ENCODE measurements at regions not wholly inside any gene's neighbourhood (a gene's known extent, or its start where the extent isn't known, plus 50 kb on each side); places are given as distances from the start of the nearest gene placed in this dataset.

DNA sequence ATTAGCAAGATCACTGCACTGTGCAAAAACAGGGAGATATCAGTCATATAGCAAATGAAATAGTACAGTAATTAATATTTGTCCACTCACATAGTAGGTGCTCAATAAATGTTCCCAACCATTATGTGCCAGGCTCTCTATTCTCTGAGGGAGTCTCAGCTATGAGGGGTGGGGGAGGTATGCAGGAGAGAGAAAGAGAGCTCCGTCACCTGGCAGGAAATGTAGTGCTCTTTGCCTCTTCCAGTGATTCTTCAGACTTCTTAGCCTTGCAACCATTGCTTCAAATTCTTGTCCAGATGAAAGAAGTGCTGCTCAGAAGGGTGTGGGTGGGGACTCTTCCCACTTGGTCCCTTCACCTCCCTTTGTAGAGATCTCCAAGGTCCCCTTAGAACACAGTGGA, 84.5 kb upstream of the SPRY1 start:
- TF ChIP-seq, protein P1, sequence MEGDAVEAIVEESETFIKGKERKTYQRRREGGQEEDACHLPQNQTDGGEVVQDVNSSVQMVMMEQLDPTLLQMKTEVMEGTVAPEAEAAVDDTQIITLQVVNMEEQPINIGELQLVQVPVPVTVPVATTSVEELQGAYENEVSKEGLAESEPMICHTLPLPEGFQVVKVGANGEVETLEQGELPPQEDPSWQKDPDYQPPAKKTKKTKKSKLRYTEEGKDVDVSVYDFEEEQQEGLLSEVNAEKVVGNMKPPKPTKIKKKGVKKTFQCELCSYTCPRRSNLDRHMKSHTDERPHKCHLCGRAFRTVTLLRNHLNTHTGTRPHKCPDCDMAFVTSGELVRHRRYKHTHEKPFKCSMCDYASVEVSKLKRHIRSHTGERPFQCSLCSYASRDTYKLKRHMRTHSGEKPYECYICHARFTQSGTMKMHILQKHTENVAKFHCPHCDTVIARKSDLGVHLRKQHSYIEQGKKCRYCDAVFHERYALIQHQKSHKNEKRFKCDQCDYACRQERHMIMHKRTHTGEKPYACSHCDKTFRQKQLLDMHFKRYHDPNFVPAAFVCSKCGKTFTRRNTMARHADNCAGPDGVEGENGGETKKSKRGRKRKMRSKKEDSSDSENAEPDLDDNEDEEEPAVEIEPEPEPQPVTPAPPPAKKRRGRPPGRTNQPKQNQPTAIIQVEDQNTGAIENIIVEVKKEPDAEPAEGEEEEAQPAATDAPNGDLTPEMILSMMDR (IDR thresholded peaks at IDR 0.05), result no peak
- TF ChIP-seq EZH2phosphoT487 (IDR thresholded peaks at IDR 0.05), result no peak

All from neural progenitor cell (in vitro differentiated cells).